Stimulated activated CD4-positive, alpha-beta T cell treated with anti-CD3 and anti-CD28 coated beads, Interleukin-2, amount 100 ng/mL, for 4 hours (primary cell): ENCODE measurements at regions not wholly inside any gene's neighbourhood (a gene's known extent, or its start where the extent isn't known, plus 50 kb on each side); places are given as distances from the start of the nearest gene placed in this dataset.

ENCODE experiments used
- DNase-seq: peaks from one replicate; pipeline ENCODE4 v3.0.0-alpha.2; 2020; ENCODE audit warnings: low read depth

- DNase-seq = no peak
These were observed 206.2 kb upstream of the SGK1 start for GRCh38 chr6:134523903-134524650.

GRCh38 chr6:134523051-134523450 lies 205.1 kb upstream of the SGK1 start:
- DNase-seq = no peak

- no peak for DNase-seq
These were observed 203.2 kb upstream of the SGK1 start for GRCh38 chr6:134521116-134521501.

GRCh38 chr6:134520181-134521115 lies 202.5 kb upstream of the SGK1 start:
- DNase-seq = no peak

- DNase-seq = no peak
These were observed 201.6 kb upstream of the SGK1 start for GRCh38 chr6:134519465-134519864.

- DNase-seq = no peak
These were observed 200.0 kb upstream of the SGK1 start for GRCh38 chr6:134517868-134518267.

GRCh38 chr6:134517145-134517658 lies 199.3 kb upstream of the SGK1 start:
- no peak for DNase-seq

- DNase-seq = no peak
These were observed 198.7 kb upstream of the SGK1 start for GRCh38 chr6:134516582-134516981.

GRCh38 chr6:134515986-134516385 lies 198.1 kb upstream of the SGK1 start:
- DNase-seq = no peak

- DNase-seq = no peak
These were observed 195.1 kb upstream of the SGK1 start for GRCh38 chr6:134512981-134513391.

GRCh38 chr6:134511984-134512683 lies 194.2 kb upstream of the SGK1 start:
- DNase-seq = no peak

GRCh38 chr6:134510920-134511319 lies 193.0 kb upstream of the SGK1 start:
- no peak for DNase-seq

GRCh38 chr6:134510142-134510541 lies 192.2 kb upstream of the SGK1 start:
- DNase-seq = no peak

GRCh38 chr6:134508862-134509498 lies 191.1 kb upstream of the SGK1 start:
- no peak for DNase-seq

- no peak for DNase-seq
These were observed 188.2 kb upstream of the SGK1 start for GRCh38 chr6:134506162-134506561.

- DNase-seq = no peak
These were observed 185.8 kb upstream of the SGK1 start for GRCh38 chr6:134503585-134504281.

GRCh38 chr6:134502614-134503549 lies 185.0 kb upstream of the SGK1 start:
- DNase-seq = no peak

GRCh38 chr6:134495890-134496248 lies 178.0 kb upstream of the SGK1 start:
- DNase-seq = no peak

GRCh38 chr6:134495203-134495889 lies 177.4 kb upstream of the SGK1 start:
- no peak for DNase-seq

GRCh38 chr6:134493789-134494188 lies 175.9 kb upstream of the SGK1 start:
- no peak for DNase-seq
